GM19467 (cell line): ENCODE measurements at regions not wholly inside any gene's neighbourhood (a gene's known extent, or its start where the extent isn't known, plus 50 kb on each side); places are given as distances from the start of the nearest gene placed in this dataset.
"Not testable (repeated sequence)": the region's sequence is repeated elsewhere in the genome, so short reads cannot be mapped to it uniquely, and the experiment has no call there.

ENCODE experiments used
- ATAC-seq: cut with Tn5 transposase; IDR thresholded peaks from one replicate; pipeline ENCODE4 v1.9.1; 2021; ENCODE audit warnings: mild to moderate bottlenecking, moderate library complexity; ENCODE audit not compliant: unreplicated experiment

GRCh38 chr4:79666112-79666511 lies 258.1 kb upstream of the GK2 start:
- ATAC-seq, result no peak

GRCh38 chr4:79663865-79664264 lies 255.8 kb upstream of the GK2 start:
- no peak for ATAC-seq

- ATAC-seq, result no peak
Observed at GRCh38 chr4:79663141-79663540, 255.1 kb upstream of the GK2 start.

GRCh38 chr4:79662651-79663050 lies 254.6 kb upstream of the GK2 start:
- ATAC-seq, result no peak

GRCh38 chr4:79661196-79661595 lies 253.2 kb upstream of the GK2 start:
- ATAC-seq, result no peak

GRCh38 chr4:79659308-79659870 lies 251.4 kb upstream of the GK2 start:
- ATAC-seq, result not testable (repeated sequence)

- no peak for ATAC-seq
Observed at GRCh38 chr4:79657379-79657778, 249.4 kb upstream of the GK2 start.

- ATAC-seq, result no peak
Observed at GRCh38 chr4:79653871-79654270, 245.8 kb upstream of the GK2 start.

GRCh38 chr4:79652738-79653137 lies 244.7 kb upstream of the GK2 start:
- no peak for ATAC-seq

- ATAC-seq, result no peak
Observed at GRCh38 chr4:79652232-79652631, 244.2 kb upstream of the GK2 start.

GRCh38 chr4:79651456-79651855 lies 243.4 kb upstream of the GK2 start:
- ATAC-seq, result no peak

GRCh38 chr4:79650794-79651431 lies 242.9 kb upstream of the GK2 start:
- ATAC-seq, result no peak

GRCh38 chr4:79650217-79650616 lies 242.2 kb upstream of the GK2 start:
- ATAC-seq, result no peak

GRCh38 chr4:79645942-79646341 lies 237.9 kb upstream of the GK2 start:
- no peak for ATAC-seq

- no peak for ATAC-seq
Observed at GRCh38 chr4:79638735-79639134, 230.7 kb upstream of the GK2 start.

- no peak for ATAC-seq
Observed at GRCh38 chr4:79636991-79637390, 229.0 kb upstream of the GK2 start.

GRCh38 chr4:79634111-79634510 lies 226.1 kb upstream of the GK2 start:
- no peak for ATAC-seq

GRCh38 chr4:79632114-79632513 lies 224.1 kb upstream of the GK2 start:
- ATAC-seq, result no peak

- ATAC-seq, result no peak
Observed at GRCh38 chr4:79626611-79627010, 218.6 kb upstream of the GK2 start.

GRCh38 chr4:79626101-79626500 lies 218.1 kb upstream of the GK2 start:
- ATAC-seq, result no peak

- no peak for ATAC-seq
Observed at GRCh38 chr4:79625361-79625760, 217.3 kb upstream of the GK2 start.

- ATAC-seq, result no peak
Observed at GRCh38 chr4:79623021-79623870, 215.2 kb upstream of the GK2 start.
